ENCODE measurements at regions not wholly inside any gene's neighbourhood (a gene's known extent, or its start where the extent isn't known, plus 50 kb on each side); places are given as distances from the start of the nearest gene placed in this dataset.
A peak's percentile ranks its signal among the peaks of the same experiment; 100 is the strongest.
"Not testable (repeated sequence)": the region's sequence is repeated elsewhere in the genome, so short reads cannot be mapped to it uniquely, and the experiment has no call there.

DNA sequence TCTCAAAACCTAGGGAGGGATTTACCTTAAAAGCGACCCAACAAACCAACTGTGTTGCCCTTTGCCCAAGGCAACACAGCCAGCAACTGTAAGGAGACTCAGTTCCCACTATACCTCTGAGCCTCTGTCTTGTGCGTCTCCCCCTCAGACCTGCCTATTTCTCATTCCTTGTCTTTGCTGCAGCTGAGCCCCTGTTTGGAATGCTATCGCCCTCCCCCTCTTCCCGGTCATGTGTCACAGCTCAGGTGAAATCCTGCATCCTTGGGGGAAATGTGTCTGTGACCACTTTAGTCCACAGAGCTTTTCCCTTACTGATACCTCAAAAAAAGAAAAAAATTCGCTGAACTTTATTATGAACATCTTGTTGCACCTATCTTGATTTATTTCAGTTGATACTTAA, 52.0 kb upstream of the LRIG1 start:
- DNase-seq = no peak

DNA sequence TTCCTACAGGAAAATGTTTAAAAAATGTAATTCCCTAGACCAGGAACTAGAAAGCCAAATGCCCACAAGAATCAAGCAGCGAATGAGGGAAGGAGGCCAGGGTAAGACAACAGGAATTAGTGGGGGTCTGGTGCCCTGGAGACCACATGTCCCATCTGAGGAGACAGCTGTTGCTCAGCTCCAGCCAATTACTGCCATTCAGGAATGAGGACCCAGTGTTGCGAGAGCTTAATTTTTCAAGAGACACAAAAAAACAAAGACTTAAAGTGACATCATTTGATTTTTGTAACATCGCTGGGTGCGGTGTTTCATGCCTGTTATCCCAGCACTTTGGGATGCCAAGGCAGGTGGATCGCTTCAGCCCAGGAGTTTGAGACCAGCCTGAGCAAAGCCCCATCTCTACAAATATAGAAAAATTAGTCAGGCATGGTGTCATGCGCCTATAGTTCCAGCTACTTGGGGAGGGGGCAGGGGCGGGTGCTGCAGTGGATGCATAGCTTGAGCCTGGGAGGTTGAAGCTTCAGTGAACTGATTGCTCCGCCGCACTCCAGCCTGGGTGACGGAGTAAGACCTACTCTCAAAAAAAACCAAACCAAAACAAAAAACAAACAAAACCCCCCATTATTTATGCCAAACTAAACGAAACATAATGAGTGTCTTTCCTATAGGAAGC, 52.8 kb upstream of the LRIG1 start:
- DNase-seq = no peak

DNA sequence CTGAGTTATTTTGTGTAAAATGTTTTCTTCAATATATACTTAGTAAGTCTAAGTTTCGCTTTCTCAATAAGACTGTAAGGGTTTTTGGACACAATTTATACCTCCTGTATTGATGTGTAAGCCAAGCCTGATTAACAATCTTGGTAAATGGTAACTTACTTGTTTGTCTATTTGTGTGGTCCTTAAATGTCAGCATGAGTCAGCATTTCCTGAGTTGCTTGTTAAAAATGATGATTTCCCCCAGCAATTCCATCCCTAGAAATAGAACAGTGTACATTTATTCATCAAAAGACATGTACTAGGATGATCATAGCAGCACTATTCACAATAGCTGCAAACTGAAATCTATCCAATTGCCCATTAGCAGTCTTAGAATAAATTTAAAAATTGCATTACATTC, 53.4 kb upstream of the LRIG1 start:
- no peak for DNase-seq

DNA sequence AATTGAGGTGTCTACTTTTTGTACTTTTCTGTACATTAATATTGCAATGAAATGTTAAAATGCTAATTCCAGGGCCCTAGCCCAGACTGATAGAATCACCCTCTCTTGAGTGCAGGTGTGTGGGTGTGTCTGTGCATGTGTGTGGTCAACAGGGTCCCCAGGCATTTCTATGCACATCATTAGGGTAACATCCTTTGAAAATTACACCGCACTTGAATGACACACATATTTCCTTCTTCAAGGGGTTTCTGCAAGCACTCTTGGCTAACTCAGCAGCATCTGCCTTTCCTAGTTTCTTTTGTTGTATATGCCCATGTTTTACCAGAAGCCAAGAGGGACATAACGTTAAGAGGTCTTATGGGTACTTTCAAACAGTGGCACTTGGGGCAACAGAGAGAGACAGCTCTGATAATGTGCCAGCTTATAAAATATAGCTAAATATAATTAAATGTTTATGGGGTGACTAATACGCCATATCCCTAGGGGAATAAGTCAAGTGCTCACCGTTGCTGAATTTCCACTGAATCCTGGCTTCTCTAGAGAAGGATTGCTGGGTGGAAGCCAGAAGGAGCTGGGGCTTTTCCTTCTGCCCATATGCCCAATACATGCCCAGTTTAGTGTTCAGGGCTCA, 54.5 kb upstream of the LRIG1 start:
- no peak for DNase-seq

DNA sequence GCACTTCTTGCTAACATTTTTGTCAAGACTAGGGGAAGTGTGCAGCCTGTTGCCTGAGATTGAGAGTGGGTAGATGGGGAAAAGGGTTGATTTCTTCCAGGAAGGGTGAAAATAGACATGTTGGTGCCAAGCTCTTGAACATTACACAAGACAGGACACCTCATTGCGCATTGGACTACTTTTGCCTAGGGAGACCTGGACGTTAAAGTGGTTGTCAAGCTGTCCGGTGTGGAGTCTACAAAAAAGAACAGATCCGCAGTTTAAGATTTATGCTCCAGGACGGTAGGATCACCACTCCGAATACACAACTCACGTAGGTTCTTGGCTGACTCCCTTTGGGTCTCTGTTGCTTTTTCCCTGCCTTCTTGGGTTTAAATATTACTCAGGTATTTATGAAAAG, 56.3 kb upstream of the LRIG1 start:
- no peak for DNase-seq

DNA sequence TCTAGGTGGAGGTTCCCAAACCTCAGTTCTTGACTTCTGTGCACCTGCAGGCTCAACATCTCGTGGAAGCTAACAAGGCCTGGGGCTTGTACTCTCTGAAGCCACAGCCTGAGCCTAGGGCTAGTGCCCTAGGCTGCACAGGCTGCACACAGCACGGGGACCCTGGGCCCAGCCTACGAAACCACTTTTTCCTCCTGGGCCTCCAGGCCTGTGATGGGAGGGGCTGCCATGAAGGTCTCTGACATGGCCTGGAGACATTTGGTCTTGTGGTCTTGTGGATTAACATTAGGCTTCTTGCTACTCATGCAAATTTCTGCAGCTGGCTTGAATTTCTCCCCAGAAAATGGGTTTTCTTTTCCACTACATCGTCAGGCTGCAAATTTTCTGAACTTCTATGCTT, 59.1 kb upstream of the LRIG1 start:
- DNase-seq = not testable (repeated sequence)

DNA sequence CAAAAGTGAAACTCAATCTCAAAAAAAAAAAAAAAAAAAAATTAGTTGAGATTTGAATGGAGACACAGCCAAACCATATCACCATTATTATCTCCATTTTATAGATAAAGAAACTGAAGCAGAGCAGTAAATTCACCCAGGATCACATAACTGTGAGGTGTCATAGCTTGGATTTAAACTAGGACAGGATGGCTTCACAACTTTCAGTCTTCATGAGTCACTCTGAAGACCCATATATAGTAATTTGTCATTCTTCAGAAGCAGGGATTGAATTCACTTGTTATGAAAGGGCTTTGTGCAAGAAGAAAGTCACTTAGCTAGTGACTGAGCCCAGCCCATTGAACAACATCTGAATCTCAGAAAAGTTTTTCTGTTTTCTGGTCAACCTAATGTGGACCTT, 60.5 kb upstream of the LRIG1 start:
- no peak for DNase-seq

DNA sequence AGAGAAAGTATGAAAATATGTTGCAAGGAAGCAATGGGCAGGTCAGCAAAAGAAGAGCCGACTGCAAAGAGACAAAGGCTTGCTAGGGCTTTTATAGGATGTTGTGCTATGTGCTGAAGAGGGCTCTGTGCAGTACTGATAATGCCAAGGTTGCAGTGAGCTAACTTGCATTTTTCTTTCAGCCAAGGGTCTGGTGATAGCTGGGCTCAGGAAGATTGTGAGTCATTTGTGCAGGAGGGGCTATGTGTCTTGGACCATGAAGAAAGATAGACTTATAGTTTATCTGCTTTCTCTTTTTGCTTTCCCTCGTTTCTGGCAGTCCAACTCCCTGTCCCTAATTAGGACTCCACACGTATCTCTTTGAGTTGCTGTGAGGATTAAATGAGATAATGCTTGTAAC, 64.5 kb upstream of the LRIG1 start:
- no peak for DNase-seq

DNA sequence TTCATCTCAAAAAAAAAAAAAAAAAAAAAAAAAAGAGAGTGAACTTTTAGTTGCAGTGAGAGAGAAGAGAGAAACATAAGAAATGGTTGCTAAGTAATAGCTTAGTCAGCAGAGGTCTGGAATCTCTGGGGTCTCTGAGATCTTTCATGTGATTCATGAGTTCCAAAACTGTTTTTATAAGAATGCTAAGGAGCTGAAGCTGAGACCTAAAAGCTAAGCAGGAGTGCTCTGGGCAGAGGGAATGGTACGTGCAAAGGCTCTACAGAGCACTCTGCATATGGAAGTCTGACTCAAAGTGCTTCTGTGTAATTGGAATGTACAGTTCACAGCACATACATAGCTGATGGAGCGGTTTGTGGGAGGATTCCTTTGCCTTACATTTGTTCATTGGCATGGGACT, 66.3 kb upstream of the LRIG1 start:
- no peak for DNase-seq

DNA sequence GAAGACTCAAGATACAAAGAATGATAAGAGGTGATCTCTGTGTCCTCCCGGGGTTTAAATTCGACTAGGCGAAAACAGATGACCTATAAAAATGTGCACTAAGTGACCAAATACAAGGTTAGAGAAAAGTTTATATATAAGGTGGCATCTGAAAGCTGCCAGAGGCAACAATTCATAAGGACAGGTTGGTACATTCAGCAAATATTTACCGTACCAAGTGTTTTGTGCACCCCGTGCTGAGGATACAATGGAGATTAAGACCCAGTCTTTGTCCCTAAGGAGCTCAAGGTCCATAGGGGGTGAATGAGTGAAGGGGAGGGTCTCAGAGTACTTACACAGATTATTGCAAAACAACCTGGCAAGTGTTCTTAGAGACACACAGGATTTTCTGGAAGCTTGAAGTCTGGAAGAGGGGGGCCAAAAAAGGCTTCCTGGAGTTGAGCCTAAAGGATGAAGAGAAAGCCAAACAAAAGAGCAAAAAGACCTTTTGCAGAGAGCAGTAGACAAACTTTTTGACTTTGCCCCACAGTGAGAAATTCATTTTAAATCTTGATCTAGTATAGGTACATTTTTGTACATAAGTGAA, 71.4 kb upstream of the LRIG1 start:
- no peak for DNase-seq

DNA sequence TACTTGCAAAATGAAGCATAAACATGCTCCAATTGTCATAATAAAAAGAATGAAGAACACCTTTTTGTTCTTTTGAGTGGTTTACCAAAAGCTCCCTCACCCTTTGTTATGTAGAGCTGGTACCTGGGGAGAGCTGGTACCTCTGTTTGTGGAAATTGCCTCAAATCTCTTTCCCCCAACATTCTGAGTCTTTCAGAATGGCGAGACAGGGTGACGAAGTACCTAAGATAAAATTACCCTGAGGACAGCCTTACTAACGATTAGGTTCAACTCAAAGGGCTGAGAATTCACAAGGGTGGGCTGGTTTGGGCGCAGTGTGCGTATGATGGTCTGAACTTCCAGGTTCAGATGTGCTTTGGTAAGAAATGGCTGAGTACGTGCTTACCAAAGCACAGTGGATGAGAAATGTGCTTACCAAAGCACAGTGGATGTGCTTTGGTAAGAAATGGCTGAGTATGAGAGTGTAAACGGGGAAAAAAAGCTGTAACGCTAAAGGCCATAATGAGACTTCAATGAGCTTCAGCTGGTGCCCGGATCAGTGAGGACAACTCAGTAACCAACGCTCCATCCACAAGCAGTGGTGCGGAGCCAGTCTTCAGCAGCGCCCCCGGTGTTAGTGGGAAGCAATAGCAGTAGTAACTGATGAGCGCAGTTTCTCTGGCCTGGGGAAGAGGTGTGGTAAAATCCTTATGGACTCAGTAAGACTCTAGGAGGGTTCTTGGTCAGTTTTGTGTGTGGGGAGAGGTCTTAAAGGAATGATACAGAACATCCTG, 72.3 kb upstream of the LRIG1 start:
- no peak for DNase-seq

DNA sequence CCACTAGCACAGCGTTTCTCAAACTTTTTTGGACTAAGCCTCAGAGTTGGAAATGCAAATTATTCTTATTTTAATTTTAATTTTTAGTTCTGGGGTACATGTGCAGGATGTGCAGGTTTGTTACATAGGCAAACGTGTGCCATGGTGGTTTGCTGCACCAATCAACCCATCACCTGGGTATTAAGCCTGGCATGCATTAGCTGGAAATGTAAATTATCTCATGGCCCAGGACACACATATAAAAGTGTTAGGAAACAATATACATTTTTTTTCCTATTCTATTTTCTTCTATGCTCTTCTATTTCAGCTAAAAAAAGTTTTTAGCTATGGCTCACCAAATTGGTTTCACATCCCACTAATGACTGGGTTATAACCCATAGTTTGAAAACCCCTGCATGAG, 73.3 kb upstream of the LRIG1 start:
- DNase-seq = peak; percentile 27

DNA sequence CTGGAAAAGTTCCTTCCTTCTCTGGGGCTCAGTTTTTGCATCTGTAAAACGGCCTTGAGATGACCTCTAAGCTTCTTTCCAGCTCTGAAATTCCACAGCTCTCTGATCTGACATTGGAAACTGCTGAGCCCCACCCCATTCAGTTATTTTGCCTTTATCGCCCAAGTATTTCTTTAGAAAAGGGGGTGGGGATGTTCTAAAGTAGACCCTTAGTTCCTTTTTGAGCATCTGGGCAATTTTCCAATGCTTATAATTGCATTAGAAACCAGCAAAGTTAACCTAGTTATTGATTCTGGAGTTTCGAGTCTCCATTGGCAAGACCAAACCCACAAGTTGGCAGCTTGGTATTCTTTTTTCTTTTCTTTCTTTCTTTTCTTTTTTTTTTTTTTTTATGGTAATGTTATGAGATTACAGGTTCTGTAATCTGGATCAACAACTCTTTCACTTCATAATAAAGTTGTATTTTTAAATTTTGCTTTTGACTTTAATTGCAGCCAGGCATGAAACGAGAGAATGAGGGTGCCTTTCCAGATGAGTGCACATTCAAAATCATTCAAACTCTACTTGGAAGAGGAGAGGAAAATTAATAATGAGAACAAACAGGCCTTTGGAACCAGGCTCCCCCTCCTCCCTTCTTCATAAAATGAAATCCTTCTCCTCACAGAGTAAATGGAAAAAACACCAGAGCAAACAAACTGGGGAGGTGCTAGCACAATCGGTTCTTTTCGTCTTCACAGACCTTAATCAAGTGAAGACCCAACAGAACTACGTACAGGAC, 76.8 kb upstream of the LRIG1 start:
- no peak for DNase-seq

DNA sequence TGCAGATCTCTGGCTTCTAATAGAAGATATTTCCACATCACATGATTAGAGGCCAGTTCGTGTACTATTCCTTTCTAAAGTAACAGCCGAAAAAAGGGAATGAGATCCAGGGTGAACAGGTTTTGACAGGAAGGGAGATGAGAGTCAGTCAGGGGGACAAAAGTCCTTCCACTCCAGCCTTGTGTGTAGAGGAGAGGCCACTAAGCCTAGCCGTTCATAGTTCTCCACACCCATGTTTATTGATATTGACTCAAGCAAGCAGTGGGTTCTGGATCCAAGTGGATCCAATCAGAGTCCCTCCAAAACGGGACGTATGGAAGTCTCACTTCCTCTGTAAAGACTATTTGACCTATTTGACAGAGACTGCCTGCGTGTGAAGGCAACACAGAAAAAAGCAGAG, 80.4 kb upstream of the LRIG1 start:
- no peak for DNase-seq

DNA sequence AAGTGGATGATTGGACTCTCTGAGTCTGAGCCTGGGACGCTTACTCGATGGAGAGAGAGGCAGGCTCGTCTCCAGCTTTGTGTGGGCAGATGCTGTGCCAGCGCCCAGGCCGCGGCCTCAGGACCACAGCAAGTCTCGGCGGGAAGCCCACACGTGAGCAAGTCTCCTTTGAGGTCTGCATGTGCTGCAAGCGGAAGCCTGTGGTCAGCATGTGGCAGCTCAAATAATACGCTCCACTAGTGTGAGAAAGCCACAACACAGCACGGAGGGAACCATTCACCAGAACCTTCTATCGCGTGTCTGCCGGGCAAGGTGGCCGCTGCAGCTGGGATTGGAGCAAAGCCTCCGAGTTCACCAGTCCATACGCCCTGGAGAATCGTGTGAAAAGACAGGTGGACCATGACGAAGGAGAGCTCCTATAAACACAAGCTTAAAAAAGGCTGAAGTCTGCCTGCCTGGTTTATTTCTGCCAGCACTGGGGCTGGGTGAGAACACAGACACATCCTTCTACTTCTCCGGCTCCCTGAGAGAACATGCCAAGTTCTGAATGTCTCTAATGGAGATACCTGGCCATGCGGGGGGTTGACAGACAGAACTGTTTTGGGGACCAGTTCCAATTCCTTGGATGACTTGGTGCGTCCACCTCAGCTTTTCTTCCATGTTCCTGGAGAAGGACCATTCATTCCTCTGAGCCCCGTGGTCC, 82.0 kb upstream of the LRIG1 start:
- DNase-seq = peak; percentile 97

DNA sequence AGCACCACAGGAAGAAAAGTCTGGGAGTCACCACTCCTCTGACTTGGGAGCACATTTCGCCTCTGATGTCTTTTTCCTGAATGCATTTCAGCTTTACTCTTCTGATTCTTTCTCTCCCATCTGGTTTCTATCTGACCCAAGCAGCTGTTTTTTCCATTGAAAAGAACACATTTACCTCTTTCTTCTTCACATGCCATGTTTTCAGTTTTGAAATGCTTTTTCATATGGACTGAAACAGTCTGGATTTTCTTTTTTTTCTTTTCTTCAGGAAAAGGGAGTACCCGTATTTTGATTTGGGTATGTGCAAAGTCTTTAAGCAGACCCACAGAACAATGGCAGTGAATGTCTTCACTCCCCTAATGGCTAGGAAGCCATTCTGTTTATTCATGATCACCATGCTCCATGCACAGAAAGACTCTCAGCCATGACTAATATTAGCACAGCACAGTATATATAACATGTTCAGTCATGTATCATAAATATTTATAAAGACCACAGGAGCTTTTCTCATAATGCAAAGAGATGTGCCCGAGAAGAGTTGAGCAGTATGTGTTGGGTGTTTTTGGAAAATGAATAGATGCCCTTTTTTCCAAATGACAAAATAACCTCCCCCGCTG, 82.7 kb upstream of the LRIG1 start:
- DNase-seq = no peak

DNA sequence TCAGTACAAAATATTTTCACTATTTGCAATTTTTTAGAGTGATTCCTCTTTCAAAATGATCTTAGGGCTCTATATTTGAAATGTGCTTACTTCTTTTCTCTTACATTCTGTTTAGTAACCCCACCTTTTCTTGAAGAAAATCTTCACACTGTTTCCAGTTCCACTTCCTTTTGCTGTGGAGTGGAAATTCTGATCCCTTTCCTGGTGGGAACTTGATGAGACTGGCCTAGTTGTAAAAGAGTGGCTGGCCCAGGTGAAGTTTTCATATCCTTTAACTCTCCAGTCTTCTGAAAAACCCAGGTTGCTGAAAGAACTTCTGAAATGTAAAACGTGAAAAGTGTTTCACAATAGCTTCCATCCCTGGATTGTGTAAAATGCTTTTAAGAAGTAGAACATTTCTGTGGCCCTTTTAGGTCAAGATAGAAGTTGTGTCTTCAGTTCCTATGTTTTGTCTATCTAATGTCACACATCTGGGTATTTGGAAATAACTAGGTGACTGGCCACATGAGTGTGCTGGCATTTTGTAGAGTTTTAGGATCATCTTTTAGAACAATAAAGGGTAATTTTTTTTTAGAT, 84.8 kb upstream of the LRIG1 start:
- DNase-seq = peak; percentile 74

DNA sequence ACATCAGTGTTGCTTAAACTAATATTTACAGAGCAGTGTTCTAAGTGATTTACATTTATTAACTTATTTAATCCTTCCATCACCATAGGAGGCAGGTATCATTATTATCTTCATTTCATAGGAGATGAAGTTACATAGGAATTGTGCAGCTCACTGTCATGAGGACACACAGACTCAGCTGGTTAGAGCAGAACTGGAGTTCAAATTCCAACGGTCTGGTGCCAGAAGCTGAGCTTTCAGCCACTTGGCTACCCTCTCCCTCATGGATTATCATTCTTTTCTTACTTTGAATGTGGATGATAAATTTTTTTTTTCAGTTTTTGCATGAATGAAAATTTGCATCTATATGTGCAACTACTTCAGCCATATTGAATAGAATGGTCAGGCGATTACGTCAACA, 86.0 kb upstream of the LRIG1 start:
- DNase-seq = no peak

DNA sequence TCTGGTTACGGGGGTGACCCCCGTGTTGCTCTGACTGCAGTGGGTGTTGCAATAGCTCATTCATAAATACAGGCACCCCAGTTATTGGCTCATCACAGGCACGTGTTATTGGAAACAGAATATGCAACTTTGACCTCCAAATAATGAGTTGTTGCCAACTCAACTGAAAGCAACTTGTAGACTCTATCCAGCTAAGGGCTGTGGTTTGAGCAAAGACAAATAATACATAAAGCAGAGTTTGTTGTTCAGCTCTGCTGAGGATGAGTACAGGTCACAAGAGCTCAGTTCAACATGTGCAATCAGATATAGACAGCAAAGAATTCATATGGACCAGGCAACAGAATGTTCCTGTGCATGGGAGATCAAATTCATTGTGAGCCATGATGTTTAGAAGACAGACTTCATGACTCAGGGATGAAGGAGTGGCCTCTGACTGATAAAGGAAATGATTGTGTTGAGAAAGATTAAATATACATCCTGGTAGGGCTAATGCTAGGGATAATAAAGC, 87.6 kb upstream of the LRIG1 start:
- peak; percentile 46 for DNase-seq

DNA sequence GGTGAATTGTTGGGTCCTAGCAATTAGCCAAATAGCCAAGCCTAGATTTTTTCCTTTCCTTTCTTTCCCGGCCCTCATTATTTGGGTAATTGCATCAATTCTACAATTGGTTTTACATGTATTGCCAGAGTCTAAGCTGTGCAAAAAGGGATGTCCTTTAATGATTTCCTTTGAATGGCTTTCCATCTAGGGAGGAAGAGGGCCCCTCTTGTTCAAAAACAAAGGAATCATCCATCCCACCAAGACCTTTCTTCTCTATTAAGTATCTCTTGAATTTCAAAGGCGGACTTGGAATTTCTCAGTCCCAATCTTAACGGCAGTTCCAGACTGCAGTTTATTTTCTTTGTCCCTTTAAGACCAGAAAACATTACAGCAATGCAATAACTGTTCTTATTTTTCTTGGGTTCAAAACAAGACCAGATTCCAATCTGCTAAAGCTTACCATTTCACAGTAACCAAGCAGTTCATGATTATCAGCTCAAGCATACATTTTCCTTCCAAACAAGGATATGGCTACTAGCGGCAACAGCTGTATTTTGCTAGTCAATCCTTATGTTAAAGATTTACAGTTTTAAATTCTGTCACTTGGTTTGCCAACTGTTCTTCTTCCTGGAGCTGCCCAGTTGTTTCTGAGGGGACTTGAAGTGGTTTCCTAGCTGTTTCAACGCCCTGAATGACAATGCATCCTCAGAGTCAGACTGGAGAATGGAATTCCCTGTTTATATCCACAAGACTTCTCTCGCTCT, 91.4 kb upstream of the LRIG1 start:
- DNase-seq = no peak
